NT2/D1 (cell line): ENCODE measurements at regions not wholly inside any gene's neighbourhood (a gene's known extent, or its start where the extent isn't known, plus 50 kb on each side); places are given as distances from the start of the nearest gene placed in this dataset.

Experiments
- SUZ12 ChIP-seq: IDR thresholded peaks from 2 replicates; pipeline ENCODE4 v1.6.1; 2011; ENCODE audit not compliant: insufficient read length, insufficient read depth; ENCODE audit errors: extremely low read depth
- YY1 ChIP-seq: IDR thresholded peaks from 2 replicates; pipeline ENCODE4 v1.6.1; 2011; ENCODE audit not compliant: insufficient read length, insufficient read depth
- ZNF274 ChIP-seq: IDR thresholded peaks from 2 replicates; pipeline ENCODE4 v1.6.1; 2011; ENCODE audit warnings: mild to moderate bottlenecking, low read depth, low read length

DNA sequence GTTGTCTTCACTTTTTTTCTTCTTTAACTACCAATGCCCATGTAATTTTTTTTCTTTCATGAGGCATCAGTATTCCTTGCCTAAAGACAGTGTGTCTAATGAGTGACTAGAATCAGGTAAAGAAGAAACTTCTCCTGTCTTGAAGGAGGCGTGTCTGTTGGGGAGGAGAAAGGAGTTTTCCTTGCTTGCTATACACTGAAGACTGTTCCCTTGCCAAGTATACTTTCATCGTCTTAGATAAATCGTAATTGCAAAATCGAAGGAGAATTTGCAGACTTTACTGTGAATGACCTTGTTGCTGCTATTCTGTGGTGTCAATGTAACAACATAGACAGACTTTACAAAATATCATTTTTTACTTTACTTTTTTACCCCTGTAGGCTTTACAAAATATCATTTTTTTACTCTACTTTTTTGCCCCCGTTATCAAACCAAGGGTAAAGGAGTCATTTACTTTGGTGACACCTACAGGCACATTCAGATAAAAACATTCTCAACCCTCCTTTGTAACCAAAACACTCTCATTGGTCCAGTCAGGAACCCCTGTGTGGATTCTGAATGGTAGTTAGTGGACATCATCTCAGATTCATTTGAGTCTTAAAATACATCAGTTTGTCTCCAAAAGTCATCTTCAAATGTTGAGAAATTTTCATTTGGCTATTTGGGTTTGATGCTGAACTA is 232.4 kb downstream of the AHR start:
- TF ChIP-seq YY1 (no peak), ZNF274 (no peak), SUZ12 (no peak)
